Kidney (tissue), 13 donors: ENCODE measurements at regions not wholly inside any gene's neighbourhood (a gene's known extent, or its start where the extent isn't known, plus 50 kb on each side); places are given as distances from the start of the nearest gene placed in this dataset.

Experiments used
- DNase-seq, 5 donors: peaks; one replicate each; pipeline ENCODE4 v3.0.0-alpha.2; 2013 to 2020
- FAIRE-seq: peaks from 2 replicates; lab custom pipeline; 2012; peaks lifted over from hg19 to GRCh38; lab: Jason Lieb, UNC
- H3K27ac ChIP-seq, 2 donors: one replicate each; pipeline ENCODE4 v1.7.0; 2013; ENCODE audit warnings: low read depth in 2 of 2, low read length in 2 of 2, inconsistent platforms in 1 of 2
- H3K27me3 ChIP-seq: one replicate; pipeline ENCODE4 v1.7.1; 2013; ENCODE audit warnings: low read length, inconsistent platforms; ENCODE audit not compliant: control insufficient read depth, insufficient read depth
- H3K36me3 ChIP-seq, 3 donors: one replicate each; pipeline versions ENCODE4 v1.7.0 to v1.7.1; 2013; ENCODE audit warnings: low read length in 3 of 3, control low read depth in 1 of 3, inconsistent platforms in 1 of 3; ENCODE audit not compliant: insufficient read depth in 3 of 3, control insufficient read depth in 2 of 3
- H3K4me1 ChIP-seq, 3 donors: one replicate each; pipeline versions ENCODE4 v1.7.0 to v1.7.1; 2013; ENCODE audit warnings: low read length in 3 of 3, inconsistent platforms in 1 of 3, low read depth in 1 of 3; ENCODE audit not compliant: control insufficient read depth in 2 of 3, insufficient read depth in 2 of 3
- H3K4me3 ChIP-seq, 3 donors: one replicate each; pipeline versions ENCODE4 v1.7.0 to v1.8.1; 2013; ENCODE audit warnings: low read length in 3 of 3, control low read depth in 1 of 3, inconsistent platforms in 1 of 3
- H3K9ac ChIP-seq, 3 donors: one replicate each; pipeline versions ENCODE4 v1.7.0 to v1.7.1; 2013; ENCODE audit warnings: low read length in 3 of 3, control low read depth in 1 of 3, inconsistent platforms in 1 of 3
- H3K9me3 ChIP-seq, 3 donors: one replicate each; pipeline versions ENCODE4 v1.7.0 to v1.7.1; 2013; ENCODE audit warnings: low read length in 3 of 3, control low read depth in 1 of 3, inconsistent platforms in 1 of 3; ENCODE audit not compliant: control insufficient read depth in 2 of 3, insufficient read depth in 1 of 3
- CTCF ChIP-seq: IDR thresholded peaks from 3 replicates; pipeline ENCODE4 v1.5.1; 2012; ENCODE audit warnings: mild to moderate bottlenecking, moderate library complexity, borderline replicate concordance; ENCODE audit not compliant: insufficient read depth; ENCODE audit errors: extremely low read depth
- intact Hi-C: fragments of 100-400 bp; cut with DNase I; formaldehyde crosslinking; loops from one replicate; pipeline ENCODE4 v1.11.1; 2022
- donor health status: control.
- donor health status: control.
- donor health status: control.
- donor health status: control.
- donor health status: control.
- donor health status: DM: yes; HTN: yes; CAD: no.
- donor health status: Normal renal cell carcinoma (clear cell type).

- no peaks in the 10 kb centered on the region for H3K9me3 ChIP-seq
- intact Hi-C loops, result loop anchor here (10.0 kb wide), 1 partner anchor 511 kb away; no protein-coding TSS in a partner anchor
- H3K4me1 ChIP-seq, result no peaks in the 10 kb centered on the region
- no peaks in the 10 kb centered on the region for H3K27me3 ChIP-seq
- no peaks in the 10 kb centered on the region for H3K36me3 ChIP-seq
- peak in 1 of 5 donors; percentile 23 for DNase-seq
- no peak overlapping the region for H3K27ac ChIP-seq
- no peak overlapping the region for H3K4me3 ChIP-seq
- no peak for FAIRE-seq
- TF ChIP-seq CTCF, result no peak
- no peak overlapping the region for H3K9ac ChIP-seq
Measured at GRCh38 chr6:168373389-168373788, 53.8 kb upstream of the DACT2 start.

- TF ChIP-seq CTCF, result no peak
- no peak overlapping the region for H3K9ac ChIP-seq
- no peak overlapping the region for H3K27ac ChIP-seq
- H3K36me3 ChIP-seq, result no peaks in the 10 kb centered on the region
- intact Hi-C loops, result loop anchor here (10.0 kb wide), 1 partner anchor 511 kb away; no protein-coding TSS in a partner anchor
- no peak overlapping the region for H3K4me3 ChIP-seq
- no peaks in the 10 kb centered on the region for H3K27me3 ChIP-seq
- DNase-seq, result peak in 1 of 5 donors; percentile 27
- H3K9me3 ChIP-seq, result no peaks in the 10 kb centered on the region
- FAIRE-seq, result no peak
- H3K4me1 ChIP-seq, result no peaks in the 10 kb centered on the region
Measured at GRCh38 chr6:168374051-168374502, 54.5 kb upstream of the DACT2 start.

GRCh38 chr6:168374541-168375071 lies 55.0 kb upstream of the DACT2 start:
- Histone ChIP-seq H3K27ac (no peak overlapping the region), H3K27me3 (no peaks in the 10 kb centered on the region), H3K4me1 (no peaks in the 10 kb centered on the region), H3K9ac (no peak overlapping the region), H3K36me3 (no peaks in the 10 kb centered on the region), H3K9me3 (no peaks in the 10 kb centered on the region), H3K4me3 (no peak overlapping the region)
- intact Hi-C loops, result loop anchor here (10.0 kb wide), 1 partner anchor 510 kb away; no protein-coding TSS in a partner anchor
- no peak for TF ChIP-seq CTCF
- DNase-seq (peak in 1 of 5 donors; percentile 19), FAIRE-seq (no peak)
